ENCODE measurements at regions not wholly inside any gene's neighbourhood (a gene's known extent, or its start where the extent isn't known, plus 50 kb on each side); places are given as distances from the start of the nearest gene placed in this dataset.

DNA sequence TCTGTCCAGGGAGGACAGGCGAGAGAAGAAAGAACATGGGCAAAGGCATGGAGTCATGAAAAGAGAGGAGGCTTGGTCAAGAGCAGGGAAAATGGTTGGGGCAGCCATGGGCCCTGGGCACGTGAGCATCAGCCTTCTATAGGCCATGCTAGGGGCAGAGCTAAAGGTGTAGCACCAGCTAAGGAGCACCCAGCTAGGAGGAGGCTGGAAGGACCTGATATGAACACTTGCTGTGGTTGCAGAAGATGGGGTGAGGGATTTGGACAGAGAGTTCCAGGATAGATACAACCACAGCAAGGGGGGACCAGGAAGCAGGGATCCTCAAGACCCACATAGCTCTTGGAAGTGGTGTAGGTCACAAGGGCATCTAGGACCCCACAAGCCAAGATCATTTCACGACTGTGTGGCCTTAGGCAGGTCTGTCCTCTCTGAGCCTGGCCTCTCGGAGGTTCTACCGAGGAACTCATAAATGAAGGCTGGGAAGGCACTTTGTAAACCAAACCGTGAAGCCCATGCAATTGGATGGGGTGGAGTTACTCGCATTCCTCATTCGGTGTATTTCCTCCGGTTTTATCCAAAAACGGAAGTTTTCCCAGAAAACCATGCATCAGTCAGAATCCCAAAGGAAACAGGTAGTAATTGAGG lies 74.0 kb upstream of the TOP1 start:
- intact Hi-C loops (cut with micrococcal nuclease): no loop called here
- dilution Hi-C loops (cut with MboI; ENCODE audit: extremely low pct_ligation_motif_present, low sequenced_read_pairs): no loop called here

DNA sequence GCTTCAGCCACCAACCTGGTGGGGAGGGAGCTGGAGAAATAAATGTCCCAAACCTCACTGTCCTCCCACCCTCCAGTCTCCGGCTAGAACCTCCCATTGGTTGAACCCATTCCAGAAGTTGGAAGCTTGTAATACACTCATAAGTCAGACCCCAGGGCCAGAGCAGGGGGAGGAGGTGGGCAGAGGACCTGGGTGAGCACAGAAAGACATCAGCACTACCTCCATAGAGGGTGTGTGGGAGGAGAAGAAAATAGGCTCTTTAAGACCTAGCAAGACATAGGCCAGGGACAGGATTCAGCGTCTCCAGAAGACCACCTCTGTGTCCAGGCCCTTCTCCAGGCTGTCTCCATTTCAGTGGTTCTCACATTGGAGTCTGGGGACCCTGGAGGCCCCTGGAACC lies 73.3 kb upstream of the TOP1 start:
- FAIRE-seq: no peak
- H3K4me2 ChIP-seq (ENCODE audit: insufficient read depth, low read length): no peak overlapping the region
- no peaks in the 10 kb centered on the region for H3K9me3 ChIP-seq (replicated peaks; ENCODE audit: control insufficient read depth, insufficient read depth, low read length)
- no peaks in the 10 kb centered on the region for H3K79me2 ChIP-seq (ENCODE audit: control insufficient read depth, insufficient read depth, low read length)
- CTCF ChIA-PET: no interaction called here
- no peaks in the 10 kb centered on the region for H3K27me3 ChIP-seq (ENCODE audit: control insufficient read depth in 2 of 2, insufficient read depth in 2 of 2, low read length in 2 of 2)
- POLR2A ChIA-PET: no interaction called here
- no peak overlapping the region for H3K4me3 ChIP-seq (replicated peaks in 1 of 3; ENCODE audit: insufficient read depth in 1 of 3, low read depth in 1 of 3, low read length in 3 of 3)
- H3K9ac ChIP-seq (replicated peaks; ENCODE audit: extremely low read depth, insufficient read depth, low read length): no peak overlapping the region
- H3K4me1 ChIP-seq (ENCODE audit: control insufficient read depth, extremely low read depth, insufficient read depth, low read length): no peaks in the 10 kb centered on the region
- TF ChIP-seq, protein P1, sequence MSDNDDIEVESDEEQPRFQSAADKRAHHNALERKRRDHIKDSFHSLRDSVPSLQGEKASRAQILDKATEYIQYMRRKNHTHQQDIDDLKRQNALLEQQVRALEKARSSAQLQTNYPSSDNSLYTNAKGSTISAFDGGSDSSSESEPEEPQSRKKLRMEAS (IDR thresholded peaks at IDR 0.05; ENCODE audit: insufficient read depth, insufficient read length): no peak
- no peak for TF ChIP-seq EZH2 (IDR thresholded peaks at IDR 0.05; ENCODE audit: borderline replicate concordance, low read depth, low read length, severe bottlenecking)
- TF ChIP-seq POLR2AphosphoS5 (IDR thresholded peaks at IDR 0.05; ENCODE audit: insufficient read depth, low read depth, low read length): no peak
- TF ChIP-seq POLR2A (IDR thresholded peaks at IDR 0.05; ENCODE audit: low read depth, low read length): no peak
- TF ChIP-seq MYC (IDR thresholded peaks at IDR 0.05; ENCODE audit: low read depth, low read length): no peak
- TF ChIP-seq FOS (IDR thresholded peaks at IDR 0.05; ENCODE audit: borderline replicate concordance, insufficient read depth, low read length): no peak
- TF ChIP-seq, protein P2, sequence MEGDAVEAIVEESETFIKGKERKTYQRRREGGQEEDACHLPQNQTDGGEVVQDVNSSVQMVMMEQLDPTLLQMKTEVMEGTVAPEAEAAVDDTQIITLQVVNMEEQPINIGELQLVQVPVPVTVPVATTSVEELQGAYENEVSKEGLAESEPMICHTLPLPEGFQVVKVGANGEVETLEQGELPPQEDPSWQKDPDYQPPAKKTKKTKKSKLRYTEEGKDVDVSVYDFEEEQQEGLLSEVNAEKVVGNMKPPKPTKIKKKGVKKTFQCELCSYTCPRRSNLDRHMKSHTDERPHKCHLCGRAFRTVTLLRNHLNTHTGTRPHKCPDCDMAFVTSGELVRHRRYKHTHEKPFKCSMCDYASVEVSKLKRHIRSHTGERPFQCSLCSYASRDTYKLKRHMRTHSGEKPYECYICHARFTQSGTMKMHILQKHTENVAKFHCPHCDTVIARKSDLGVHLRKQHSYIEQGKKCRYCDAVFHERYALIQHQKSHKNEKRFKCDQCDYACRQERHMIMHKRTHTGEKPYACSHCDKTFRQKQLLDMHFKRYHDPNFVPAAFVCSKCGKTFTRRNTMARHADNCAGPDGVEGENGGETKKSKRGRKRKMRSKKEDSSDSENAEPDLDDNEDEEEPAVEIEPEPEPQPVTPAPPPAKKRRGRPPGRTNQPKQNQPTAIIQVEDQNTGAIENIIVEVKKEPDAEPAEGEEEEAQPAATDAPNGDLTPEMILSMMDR (IDR thresholded peaks at IDR 0.05; ENCODE audit: extremely low read depth in 1 of 2, insufficient read depth in 1 of 2, low read depth in 1 of 2, low read length in 2 of 2): no peak
- no peak for TF ChIP-seq GATA2 (IDR thresholded peaks at IDR 0.05; ENCODE audit: insufficient read depth, insufficient read length, low read depth, low read length)
- no peak for TF ChIP-seq JUN (IDR thresholded peaks at IDR 0.05; ENCODE audit: borderline replicate concordance, insufficient read depth, insufficient read length, low read depth)
- no TSS peak for BruUV-seq (replicated peaks)
- intact Hi-C loops (cut with micrococcal nuclease): no loop called here
- H4K20me1 ChIP-seq (replicated peaks; ENCODE audit: control insufficient read depth, extremely low read depth, insufficient read depth, low read length): no peaks in the 10 kb centered on the region
- H3K27ac ChIP-seq (ENCODE audit: insufficient read depth, low read depth, low read length): no peak overlapping the region
- DNase-seq (ENCODE audit: low read depth, low spot score): no peak
- no peaks in the 10 kb centered on the region for H3K36me3 ChIP-seq (ENCODE audit: control insufficient read depth in 2 of 2, extremely low read depth in 1 of 2, insufficient read depth in 2 of 2, low read length in 2 of 2)
- H2AFZ ChIP-seq (ENCODE audit: low read depth, low read length): no peak overlapping the region
- no peaks in the 10 kb centered on the region for H3K9me1 ChIP-seq (replicated peaks; ENCODE audit: control insufficient read depth, extremely low read depth, insufficient read depth, low read length)
- dilution Hi-C loops (cut with MboI; ENCODE audit: extremely low pct_ligation_motif_present, low sequenced_read_pairs): no loop called here

More for the DNA sequence above, 74.0 kb upstream of the TOP1 start:
- ChIA-PET CTCF (interaction anchor here (3.9 kb wide), 1 partner anchor 8 kb away, joined by 40 read pairs; no protein-coding TSS in a partner anchor), POLR2A (no interaction called here)
- BruUV-seq (replicated peaks): no TSS peak
- no peak for FAIRE-seq
- Histone ChIP-seq H3K9me3 (replicated peaks; ENCODE audit: control insufficient read depth, insufficient read depth, low read length) (no peaks in the 10 kb centered on the region), H3K36me3 (ENCODE audit: control insufficient read depth in 2 of 2, extremely low read depth in 1 of 2, insufficient read depth in 2 of 2, low read length in 2 of 2) (no peaks in the 10 kb centered on the region), H2AFZ (ENCODE audit: low read depth, low read length) (no peak overlapping the region), H3K27me3 (ENCODE audit: control insufficient read depth in 2 of 2, insufficient read depth in 2 of 2, low read length in 2 of 2) (no peaks in the 10 kb centered on the region), H3K4me2 (ENCODE audit: insufficient read depth, low read length) (no peak overlapping the region), H3K27ac (ENCODE audit: insufficient read depth, low read depth, low read length) (no peak overlapping the region), H3K9me1 (replicated peaks; ENCODE audit: control insufficient read depth, extremely low read depth, insufficient read depth, low read length) (no peaks in the 10 kb centered on the region), H3K79me2 (ENCODE audit: control insufficient read depth, insufficient read depth, low read length) (no peaks in the 10 kb centered on the region), H4K20me1 (replicated peaks; ENCODE audit: control insufficient read depth, extremely low read depth, insufficient read depth, low read length) (no peaks in the 10 kb centered on the region), H3K9ac (replicated peaks; ENCODE audit: extremely low read depth, insufficient read depth, low read length) (no peak overlapping the region), H3K4me3 (replicated peaks in 1 of 3; ENCODE audit: insufficient read depth in 1 of 3, low read depth in 1 of 3, low read length in 3 of 3) (no peak overlapping the region), H3K4me1 (ENCODE audit: control insufficient read depth, extremely low read depth, insufficient read depth, low read length) (no peaks in the 10 kb centered on the region)
- DNase-seq (ENCODE audit: low read depth, low spot score): no peak
- TF ChIP-seq EZH2 (IDR thresholded peaks at IDR 0.05; ENCODE audit: borderline replicate concordance, low read depth, low read length, severe bottlenecking): no peak
- no peak for TF ChIP-seq GATA2 (IDR thresholded peaks at IDR 0.05; ENCODE audit: insufficient read depth, insufficient read length, low read depth, low read length)
- TF ChIP-seq MYC (IDR thresholded peaks at IDR 0.05; ENCODE audit: low read depth, low read length): no peak
- TF ChIP-seq, protein P2 (IDR thresholded peaks at IDR 0.05; ENCODE audit: extremely low read depth in 1 of 2, insufficient read depth in 1 of 2, low read depth in 1 of 2, low read length in 2 of 2): no peak
- no peak for TF ChIP-seq FOS (IDR thresholded peaks at IDR 0.05; ENCODE audit: borderline replicate concordance, insufficient read depth, low read length)
- no peak for TF ChIP-seq POLR2A (IDR thresholded peaks at IDR 0.05; ENCODE audit: low read depth, low read length)
